ENCODE measurements at regions not wholly inside any gene's neighbourhood (a gene's known extent, or its start where the extent isn't known, plus 50 kb on each side); places are given as distances from the start of the nearest gene placed in this dataset.

- DNase-seq, result no peak
Measured at GRCh38 chr13:65093357-65093756, 2136.8 kb downstream of the PCDH9 start.

GRCh38 chr13:65091031-65091430 is 2139.1 kb downstream of the PCDH9 start:
- DNase-seq, result no peak

- DNase-seq, result no peak
Measured at GRCh38 chr13:65090186-65090585, 2139.9 kb downstream of the PCDH9 start.

GRCh38 chr13:65088906-65089305 is 2141.2 kb downstream of the PCDH9 start:
- no peak for DNase-seq

GRCh38 chr13:65085977-65086376 is 2144.2 kb downstream of the PCDH9 start:
- DNase-seq, result no peak

GRCh38 chr13:65074248-65074647 is 2155.9 kb downstream of the PCDH9 start:
- DNase-seq, result no peak

- no peak for DNase-seq
Measured at GRCh38 chr13:65064967-65065366, 2165.2 kb downstream of the PCDH9 start.

GRCh38 chr13:65063753-65064152 is 2166.4 kb downstream of the PCDH9 start:
- DNase-seq, result no peak

- DNase-seq, result no peak
Measured at GRCh38 chr13:65057986-65058385, 2172.2 kb downstream of the PCDH9 start.

GRCh38 chr13:65054277-65054676 is 2175.9 kb downstream of the PCDH9 start:
- DNase-seq, result no peak

- DNase-seq, result no peak
Measured at GRCh38 chr13:65036999-65037398, 2193.1 kb downstream of the PCDH9 start.

GRCh38 chr13:65035302-65035701 is 2194.8 kb downstream of the PCDH9 start:
- no peak for DNase-seq

- no peak for DNase-seq
Measured at GRCh38 chr13:65034266-65034665, 2195.9 kb downstream of the PCDH9 start.

- DNase-seq, result no peak
Measured at GRCh38 chr13:65032825-65033224, 2197.3 kb downstream of the PCDH9 start.

GRCh38 chr13:65028101-65028500 is 2202.0 kb downstream of the PCDH9 start:
- no peak for DNase-seq

- no peak for DNase-seq
Measured at GRCh38 chr13:65026505-65026904, 2203.6 kb downstream of the PCDH9 start.

- DNase-seq, result no peak
Measured at GRCh38 chr13:65011378-65011777, 2218.8 kb downstream of the PCDH9 start.

GRCh38 chr13:64997438-64997837 is 2232.7 kb downstream of the PCDH9 start:
- no peak for DNase-seq

- no peak for DNase-seq
Measured at GRCh38 chr13:64993514-64994164, 2236.5 kb downstream of the PCDH9 start.

GRCh38 chr13:64992314-64992713 is 2237.8 kb downstream of the PCDH9 start:
- DNase-seq, result no peak

- no peak for DNase-seq
Measured at GRCh38 chr13:64985075-64985474, 2245.1 kb downstream of the PCDH9 start.

- DNase-seq, result no peak
Measured at GRCh38 chr13:64962404-64962803, 2267.7 kb downstream of the PCDH9 start.

- no peak for DNase-seq
Measured at GRCh38 chr13:64959276-64959675, 2270.9 kb downstream of the PCDH9 start.

GRCh38 chr13:64958106-64958505 is 2272.0 kb downstream of the PCDH9 start:
- no peak for DNase-seq

- no peak for DNase-seq
Measured at GRCh38 chr13:64938660-64939059, 2291.5 kb downstream of the PCDH9 start.
